ENCODE measurements at regions not wholly inside any gene's neighbourhood (a gene's known extent, or its start where the extent isn't known, plus 50 kb on each side); places are given as distances from the start of the nearest gene placed in this dataset.

- TF ChIP-seq CTCF (IDR thresholded peaks at IDR 0.05): no peak
- TF ChIP-seq EP300 (IDR thresholded peaks at IDR 0.05): no peak
Observed at GRCh38 chr11:104524254-104524653, 360.3 kb upstream of the PDGFD start.

Data from ovary (tissue), 3 donors.